MM.1S (cell line): ENCODE measurements at regions not wholly inside any gene's neighbourhood (a gene's known extent, or its start where the extent isn't known, plus 50 kb on each side); places are given as distances from the start of the nearest gene placed in this dataset.
"Not testable (repeated sequence)": the region's sequence is repeated elsewhere in the genome, so short reads cannot be mapped to it uniquely, and the experiment has no call there.

Experiments
- DNase-seq: peaks from one replicate; pipeline ENCODE4 v3.0.0-alpha.2; 2015
- H2AFZ ChIP-seq: fragments of 300-600 bp; sonication (generic); 2 replicates; pipeline ENCODE4 v1.6.0; 2016; ENCODE audit warnings: antibody characterized with exemption, low read length
- H3F3A ChIP-seq: fragments of 300-600 bp; sonication (generic); 2 replicates; pipeline ENCODE4 v1.6.1; 2016; ENCODE audit warnings: mild to moderate bottlenecking, antibody characterized with exemption, low read length, moderate library complexity, mixed read lengths; ENCODE audit not compliant: insufficient read depth
- H3K27ac ChIP-seq: fragments of 300-600 bp; sonication (generic); 2 replicates; pipeline ENCODE4 v1.5.1; 2016; ENCODE audit warnings: mild to moderate bottlenecking, low read length
- H3K27me3 ChIP-seq: fragments of 300-600 bp; sonication (generic); replicated peaks from 2 replicates; pipeline ENCODE4 v1.6.0; 2016; ENCODE audit warnings: low read length; ENCODE audit not compliant: insufficient read depth
- H3K36me3 ChIP-seq: fragments of 300-600 bp; sonication (generic); replicated peaks from 2 replicates; pipeline ENCODE4 v1.6.1; 2016; ENCODE audit warnings: mild to moderate bottlenecking, low read length, mixed read lengths; ENCODE audit not compliant: insufficient read depth
- H3K4me1 ChIP-seq: fragments of 300-600 bp; sonication (generic); 2 replicates; pipeline ENCODE4 v1.6.1; 2016; ENCODE audit warnings: low read length, mixed read lengths
- H3K4me2 ChIP-seq: fragments of 300-600 bp; sonication (generic); 2 replicates; pipeline ENCODE4 v1.6.0; 2016; ENCODE audit warnings: low read depth, low read length
- H3K4me3 ChIP-seq: fragments of 300-600 bp; sonication (generic); 2 replicates; pipeline ENCODE4 v1.5.1; 2016; ENCODE audit warnings: low read length, mixed read lengths
- H3K79me2 ChIP-seq: fragments of 300-600 bp; sonication (generic); 2 replicates; pipeline ENCODE4 v1.6.1; 2016; ENCODE audit warnings: mixed run types, low read length, mixed read lengths
- H3K9ac ChIP-seq: fragments of 300-600 bp; sonication (generic); 2 replicates; pipeline ENCODE4 v1.6.1; 2016; ENCODE audit warnings: low read length, mixed read lengths
- H3K9me2 ChIP-seq: fragments of 300-600 bp; sonication (generic); replicated peaks from 2 replicates; pipeline ENCODE4 v1.6.1; 2016; ENCODE audit warnings: mild to moderate bottlenecking, low read length, mixed read lengths; ENCODE audit not compliant: insufficient read depth
- H3K9me3 ChIP-seq: fragments of 300-600 bp; sonication (generic); replicated peaks from 2 replicates; pipeline ENCODE4 v1.6.1; 2016; ENCODE audit warnings: mild to moderate bottlenecking, low read length, mixed read lengths; ENCODE audit not compliant: insufficient read depth
- H4K20me1 ChIP-seq: fragments of 300-600 bp; sonication (generic); 2 replicates; pipeline ENCODE4 v1.6.1; 2016; ENCODE audit warnings: mild to moderate bottlenecking, low read length, moderate library complexity, mixed read lengths; ENCODE audit not compliant: insufficient read depth
- EZH2 ChIP-seq: fragments of 300-600 bp; sonication (generic); optimal IDR thresholded peaks from 2 replicates; pipeline ENCODE3; 2017; ENCODE audit warnings: low read depth, mild to moderate bottlenecking, antibody characterized with exemption, low read length, mixed read lengths
- EZH2phosphoT487 ChIP-seq: fragments of 300-600 bp; sonication (generic); IDR thresholded peaks from 2 replicates; pipeline ENCODE4 v1.6.1; 2018; ENCODE audit warnings: antibody characterized with exemption, low read length
- TF ChIP-seq, protein P1 (sequence below): fragments of 300-600 bp; sonication (generic); IDR thresholded peaks from 2 replicates; pipeline ENCODE4 v1.5.1; 2016; ENCODE audit warnings: antibody characterized with exemption, low read length, mixed read lengths

DNA sequence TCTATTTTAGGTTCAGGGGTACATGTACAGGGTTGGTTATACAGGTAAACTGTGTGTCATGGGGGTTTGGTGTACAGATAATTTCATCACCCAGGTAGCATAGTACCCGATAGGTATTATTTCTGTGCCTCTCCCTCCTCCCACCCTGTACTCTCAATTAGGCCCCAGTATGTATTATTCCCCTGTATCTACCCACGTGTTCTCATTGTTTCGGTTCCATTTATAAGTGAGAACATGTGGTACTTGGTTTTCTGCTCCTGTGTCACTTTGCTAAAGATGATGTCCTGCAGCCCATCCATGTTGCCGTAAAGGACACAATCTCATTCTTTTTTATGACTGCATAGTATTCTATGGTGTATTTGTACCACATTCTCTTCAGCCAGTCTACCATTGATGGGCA lies 96.8 kb upstream of the SLC24A2 start:
- no peak overlapping the region for H2AFZ ChIP-seq
- H3K27me3 ChIP-seq, result no peaks in the 10 kb centered on the region
- H3K27ac ChIP-seq, result no peak overlapping the region
- H3K4me3 ChIP-seq, result no peak overlapping the region
- H3K9ac ChIP-seq, result no peak overlapping the region
- no peaks in the 10 kb centered on the region for H4K20me1 ChIP-seq
- no peaks in the 10 kb centered on the region for H3K79me2 ChIP-seq
- H3K9me2 ChIP-seq, result no peaks in the 10 kb centered on the region
- H3K4me2 ChIP-seq, result no peak overlapping the region
- H3K4me1 ChIP-seq, result no peaks in the 10 kb centered on the region
- no peaks in the 10 kb centered on the region for H3F3A ChIP-seq
- TF ChIP-seq, protein P1, sequence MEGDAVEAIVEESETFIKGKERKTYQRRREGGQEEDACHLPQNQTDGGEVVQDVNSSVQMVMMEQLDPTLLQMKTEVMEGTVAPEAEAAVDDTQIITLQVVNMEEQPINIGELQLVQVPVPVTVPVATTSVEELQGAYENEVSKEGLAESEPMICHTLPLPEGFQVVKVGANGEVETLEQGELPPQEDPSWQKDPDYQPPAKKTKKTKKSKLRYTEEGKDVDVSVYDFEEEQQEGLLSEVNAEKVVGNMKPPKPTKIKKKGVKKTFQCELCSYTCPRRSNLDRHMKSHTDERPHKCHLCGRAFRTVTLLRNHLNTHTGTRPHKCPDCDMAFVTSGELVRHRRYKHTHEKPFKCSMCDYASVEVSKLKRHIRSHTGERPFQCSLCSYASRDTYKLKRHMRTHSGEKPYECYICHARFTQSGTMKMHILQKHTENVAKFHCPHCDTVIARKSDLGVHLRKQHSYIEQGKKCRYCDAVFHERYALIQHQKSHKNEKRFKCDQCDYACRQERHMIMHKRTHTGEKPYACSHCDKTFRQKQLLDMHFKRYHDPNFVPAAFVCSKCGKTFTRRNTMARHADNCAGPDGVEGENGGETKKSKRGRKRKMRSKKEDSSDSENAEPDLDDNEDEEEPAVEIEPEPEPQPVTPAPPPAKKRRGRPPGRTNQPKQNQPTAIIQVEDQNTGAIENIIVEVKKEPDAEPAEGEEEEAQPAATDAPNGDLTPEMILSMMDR, result no peak
- TF ChIP-seq EZH2phosphoT487 (no peak), EZH2 (no peak)
- no peaks in the 10 kb centered on the region for H3K9me3 ChIP-seq
- no peak for DNase-seq
- no peaks in the 10 kb centered on the region for H3K36me3 ChIP-seq

DNA sequence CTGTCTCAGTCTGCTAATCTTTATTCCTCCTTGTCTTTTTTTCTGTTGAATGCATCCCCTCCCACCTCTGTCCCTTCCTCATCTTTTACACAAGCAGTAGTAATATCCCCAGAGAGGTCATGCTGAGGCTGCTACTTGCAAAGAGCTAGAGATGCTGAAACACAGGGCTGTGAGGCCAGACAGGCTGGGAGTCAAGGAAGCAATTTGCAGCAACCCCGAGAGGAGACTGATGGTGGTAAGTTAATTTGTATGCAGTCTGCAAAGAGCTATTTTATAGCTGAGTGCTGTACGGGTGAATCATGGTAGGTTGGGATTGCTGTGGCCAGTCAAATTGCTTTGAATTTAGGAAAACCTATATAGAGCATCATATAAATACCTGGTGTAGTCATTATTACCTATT lies 90.2 kb upstream of the SLC24A2 start:
- TF ChIP-seq EZH2phosphoT487 (no peak), EZH2 (no peak)
- Histone ChIP-seq H4K20me1 (no peaks in the 10 kb centered on the region), H3K9me2 (no peaks in the 10 kb centered on the region), H3F3A (no peaks in the 10 kb centered on the region), H3K9ac (no peak overlapping the region), H3K36me3 (no peaks in the 10 kb centered on the region), H2AFZ (no peak overlapping the region), H3K27me3 (no peaks in the 10 kb centered on the region), H3K9me3 (no peaks in the 10 kb centered on the region), H3K4me2 (no peak overlapping the region), H3K4me3 (no peak overlapping the region), H3K27ac (no peak overlapping the region), H3K4me1 (no peaks in the 10 kb centered on the region), H3K79me2 (no peaks in the 10 kb centered on the region)
- no peak for DNase-seq

DNA sequence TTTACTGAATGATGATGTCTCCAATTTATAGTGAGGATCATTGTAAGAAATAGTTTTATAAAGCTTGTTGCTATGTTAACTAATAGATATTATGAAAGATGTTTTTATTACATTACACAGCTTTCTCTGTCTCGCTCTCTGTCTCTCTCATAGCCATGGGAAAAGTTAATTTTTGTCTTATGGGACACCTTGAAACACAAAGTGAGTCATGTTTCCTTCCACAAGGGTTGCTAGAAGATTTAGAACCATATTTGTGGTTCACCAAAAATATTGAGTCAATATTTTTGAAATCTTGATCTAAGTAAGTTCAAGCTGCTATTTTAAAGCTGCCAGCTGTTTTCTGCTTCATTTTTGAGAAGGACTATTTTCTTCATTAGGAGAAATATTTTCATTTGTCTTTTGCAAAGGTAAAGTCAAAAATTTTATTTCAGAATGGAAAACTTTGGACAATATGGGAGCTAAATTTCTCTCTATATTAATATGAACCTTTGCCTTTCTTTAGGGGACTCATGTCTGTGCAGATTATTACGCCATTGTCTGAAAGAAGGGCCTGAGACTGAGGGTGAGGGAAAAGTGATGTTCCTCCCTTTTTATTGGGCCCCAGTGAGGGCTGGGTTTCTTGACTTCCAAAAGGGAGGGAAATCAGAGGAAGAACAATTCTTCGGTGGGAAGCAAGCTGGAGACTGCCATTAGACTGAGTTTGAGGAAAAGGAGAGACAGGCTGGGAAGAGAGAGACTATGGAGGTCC lies 87.9 kb upstream of the SLC24A2 start:
- no peaks in the 10 kb centered on the region for H3K36me3 ChIP-seq
- H3K27ac ChIP-seq, result no peak overlapping the region
- no peak overlapping the region for H3K4me3 ChIP-seq
- no peak overlapping the region for H3K9ac ChIP-seq
- no peak overlapping the region for H2AFZ ChIP-seq
- no peaks in the 10 kb centered on the region for H3K9me2 ChIP-seq
- H3K9me3 ChIP-seq, result no peaks in the 10 kb centered on the region
- no peaks in the 10 kb centered on the region for H3F3A ChIP-seq
- TF ChIP-seq EZH2 (no peak), EZH2phosphoT487 (no peak)
- TF ChIP-seq, protein P1, result no peak
- H3K27me3 ChIP-seq, result no peaks in the 10 kb centered on the region
- DNase-seq, result no peak
- no peaks in the 10 kb centered on the region for H3K79me2 ChIP-seq
- no peaks in the 10 kb centered on the region for H4K20me1 ChIP-seq
- H3K4me1 ChIP-seq, result no peaks in the 10 kb centered on the region
- no peak overlapping the region for H3K4me2 ChIP-seq

DNA sequence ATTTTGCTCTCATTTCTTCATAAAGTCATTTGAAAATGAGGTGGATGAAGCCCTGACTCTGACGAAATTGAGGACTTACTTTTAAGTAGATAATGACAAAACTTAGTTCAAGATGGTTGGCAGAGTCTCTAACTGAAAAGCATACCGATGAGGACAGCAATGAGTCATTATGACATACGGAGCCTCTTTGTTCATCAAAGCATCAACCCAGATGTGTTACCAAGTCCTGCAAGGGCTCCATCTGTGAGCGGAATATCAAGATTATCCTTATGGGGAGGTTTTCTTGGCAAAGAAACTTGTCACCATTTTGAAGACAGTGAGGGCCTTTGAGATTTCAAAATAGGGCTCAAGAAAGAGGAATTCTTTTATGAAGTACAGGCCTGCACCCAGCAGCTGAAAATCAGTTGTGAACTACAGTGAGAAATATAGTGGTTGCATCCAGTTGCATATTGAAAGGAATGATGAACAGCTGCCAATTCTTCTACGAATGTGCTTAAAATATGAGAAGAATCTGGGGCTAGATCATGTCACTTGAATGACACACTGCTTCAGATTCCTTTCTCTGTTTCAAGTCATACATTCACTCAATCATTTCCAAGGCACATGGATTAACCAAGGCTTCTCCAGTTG lies 86.6 kb upstream of the SLC24A2 start:
- H3K79me2 ChIP-seq, result no peaks in the 10 kb centered on the region
- no peak overlapping the region for H3K27ac ChIP-seq
- H3K4me1 ChIP-seq, result no peaks in the 10 kb centered on the region
- no peak overlapping the region for H3K4me3 ChIP-seq
- no peaks in the 10 kb centered on the region for H3K9me2 ChIP-seq
- no peaks in the 10 kb centered on the region for H4K20me1 ChIP-seq
- no peak overlapping the region for H2AFZ ChIP-seq
- no peaks in the 10 kb centered on the region for H3K27me3 ChIP-seq
- no peak for DNase-seq
- H3K4me2 ChIP-seq, result no peak overlapping the region
- H3F3A ChIP-seq, result no peaks in the 10 kb centered on the region
- no peaks in the 10 kb centered on the region for H3K36me3 ChIP-seq
- TF ChIP-seq EZH2 (no peak), EZH2phosphoT487 (no peak)
- TF ChIP-seq, protein P1, result no peak
- no peaks in the 10 kb centered on the region for H3K9me3 ChIP-seq
- H3K9ac ChIP-seq, result no peak overlapping the region

DNA sequence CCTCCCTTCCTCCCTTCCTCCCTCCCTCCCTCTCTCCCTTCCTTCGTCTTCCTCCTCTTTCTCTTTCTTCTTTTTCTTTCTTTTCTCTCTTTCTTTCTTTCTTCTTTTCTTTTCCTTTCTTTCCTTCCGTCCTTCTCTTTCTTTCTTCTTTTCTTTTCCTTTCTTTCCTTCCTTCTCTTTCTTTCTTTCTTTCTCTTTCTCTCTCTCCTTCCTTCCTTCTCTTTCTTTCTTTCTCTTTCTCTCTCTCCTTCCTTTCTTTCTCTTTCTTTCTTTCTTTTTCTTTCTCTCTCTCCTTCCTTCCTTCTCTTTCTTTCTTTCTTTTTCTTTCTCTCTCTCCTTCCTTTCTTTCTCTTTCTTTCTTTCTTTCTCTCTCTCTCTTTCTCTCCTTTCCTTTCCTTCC lies 84.4 kb upstream of the SLC24A2 start:
- not testable (repeated sequence) for H3K79me2 ChIP-seq, H3K36me3 ChIP-seq, DNase-seq, H3K27ac ChIP-seq, H4K20me1 ChIP-seq, H3K4me2 ChIP-seq, H3K9me3 ChIP-seq, H2AFZ ChIP-seq, H3K27me3 ChIP-seq, H3K4me1 ChIP-seq, H3K9ac ChIP-seq, H3K9me2 ChIP-seq, H3K4me3 ChIP-seq, H3F3A ChIP-seq
